OCI-LY3 (cell line): ENCODE measurements at regions not wholly inside any gene's neighbourhood (a gene's known extent, or its start where the extent isn't known, plus 50 kb on each side); places are given as distances from the start of the nearest gene placed in this dataset.
"Not testable (repeated sequence)": the region's sequence is repeated elsewhere in the genome, so short reads cannot be mapped to it uniquely, and the experiment has no call there.

Source experiments
- H2AFZ ChIP-seq: fragments of 200-600, 300-600 bp; shearing (Covaris generic); 2 replicates; pipeline ENCODE4 v1.6.0; 2014; ENCODE audit warnings: antibody characterized with exemption, low read depth, low read length
- H3K27ac ChIP-seq: fragments of 200-600, 300-600 bp; sonication (generic); 2 replicates; pipeline ENCODE4 v1.5.1; 2014; ENCODE audit warnings: mild to moderate bottlenecking, low read length, moderate library complexity, mixed read lengths
- H3K27me3 ChIP-seq: fragments of 200-600, 300-600 bp; sonication (generic); 2 replicates; pipeline ENCODE4 v1.6.1; 2014; ENCODE audit warnings: low read depth, low read length, mixed read lengths
- H3K36me3 ChIP-seq: fragments of 200-600, 300-600 bp; sonication (generic); replicated peaks from 2 replicates; pipeline ENCODE3; 2014; ENCODE audit warnings: low read depth, low read length, mixed read lengths
- H3K4me1 ChIP-seq: fragments of 300-600, 200-600 bp; sonication (generic); 2 replicates; pipeline ENCODE4 v1.6.1; 2014; ENCODE audit warnings: low read length, mixed read lengths
- H3K4me2 ChIP-seq: fragments of 200-600, 300-600 bp; sonication (generic); 2 replicates; pipeline ENCODE4 v1.6.1; 2014; ENCODE audit warnings: low read length, mixed read lengths
- H3K4me3 ChIP-seq: fragments of 300-600, 200-600 bp; sonication (generic); 2 replicates; pipeline ENCODE4 v1.5.1; 2014; ENCODE audit warnings: antibody characterized with exemption, mild to moderate bottlenecking, low read length, moderate library complexity
- H3K79me2 ChIP-seq: fragments of 300-600, 200-600 bp; shearing (Covaris generic); 2 replicates; pipeline ENCODE4 v1.6.1; 2014; ENCODE audit warnings: mild to moderate bottlenecking, low read length, mixed read lengths
- H3K9ac ChIP-seq: fragments of 300-600, 200-600 bp; shearing (Covaris generic); 2 replicates; pipeline ENCODE4 v1.6.0; 2014; ENCODE audit warnings: mild to moderate bottlenecking, low read length, moderate library complexity
- H3K9me3 ChIP-seq: fragments of 200-600, 300-600 bp; shearing (Covaris generic); 2 replicates; pipeline ENCODE4 v1.6.1; 2014; ENCODE audit warnings: low read length, mixed read lengths; ENCODE audit not compliant: insufficient read depth
- H4K20me1 ChIP-seq: fragments of 200-600, 300-600 bp; sonication (generic); 2 replicates; pipeline ENCODE4 v1.6.1; 2016; ENCODE audit warnings: low read length, mixed read lengths; ENCODE audit not compliant: insufficient read depth
- CTCF ChIP-seq: fragments of 200-600, 300-600 bp; sonication (generic); IDR thresholded peaks from 2 replicates; pipeline ENCODE4 v1.5.1; 2014; ENCODE audit warnings: antibody characterized with exemption, low read length, low read depth
- EZH2phosphoT487 ChIP-seq: fragments of 200-600 bp; shearing (Covaris generic); IDR thresholded peaks from 2 replicates; pipeline ENCODE4 v1.6.1; 2018; ENCODE audit warnings: antibody characterized with exemption, mixed run types, low read depth

- Histone ChIP-seq H2AFZ (no peak overlapping the region), H3K36me3 (no peaks in the 10 kb centered on the region), H3K4me3 (no peak overlapping the region), H3K4me2 (no peak overlapping the region), H3K27me3 (0 out of 2 replicates have a peak, but pooled peaks cover 3% of the 10 kb centered on the region), H3K4me1 (no peaks in the 10 kb centered on the region), H4K20me1 (no peaks in the 10 kb centered on the region), H3K27ac (no peak overlapping the region), H3K9me3 (no peaks in the 10 kb centered on the region), H3K79me2 (no peaks in the 10 kb centered on the region), H3K9ac (no peak overlapping the region)
- TF ChIP-seq CTCF (no peak), EZH2phosphoT487 (no peak)
Observed at GRCh38 chr9:26504057-26504456, 388.5 kb downstream of the CAAP1 start.

- Histone ChIP-seq H2AFZ (no peak overlapping the region), H3K9ac (no peak overlapping the region), H3K9me3 (no peaks in the 10 kb centered on the region), H3K27me3 (0 out of 2 replicates have a peak, but pooled peaks cover 3% of the 10 kb centered on the region), H3K36me3 (no peaks in the 10 kb centered on the region), H3K27ac (no peak overlapping the region), H4K20me1 (no peaks in the 10 kb centered on the region), H3K79me2 (no peaks in the 10 kb centered on the region), H3K4me3 (no peak overlapping the region), H3K4me2 (no peak overlapping the region), H3K4me1 (no peaks in the 10 kb centered on the region)
- no peak for TF ChIP-seq EZH2phosphoT487
- no peak for TF ChIP-seq CTCF
Observed at GRCh38 chr9:26502311-26502710, 390.3 kb downstream of the CAAP1 start.

GRCh38 chr9:26500471-26500870 is 392.1 kb downstream of the CAAP1 start:
- Histone ChIP-seq H3K36me3 (no peaks in the 10 kb centered on the region), H3K4me2 (no peak overlapping the region), H3K9me3 (no peaks in the 10 kb centered on the region), H3K27me3 (0 out of 2 replicates have a peak, but pooled peaks cover under 1% of the 10 kb centered on the region), H4K20me1 (no peaks in the 10 kb centered on the region), H3K4me3 (no peak overlapping the region), H3K27ac (no peak overlapping the region), H3K9ac (no peak overlapping the region), H3K79me2 (no peaks in the 10 kb centered on the region), H3K4me1 (no peaks in the 10 kb centered on the region), H2AFZ (no peak overlapping the region)
- no peak for TF ChIP-seq CTCF

- H3K36me3 ChIP-seq, H3K9me3 ChIP-seq, H3K4me1 ChIP-seq, H3K9ac ChIP-seq, H3K27ac ChIP-seq, H2AFZ ChIP-seq, H3K4me3 ChIP-seq, H3K27me3 ChIP-seq, H3K79me2 ChIP-seq, H3K4me2 ChIP-seq, H4K20me1 ChIP-seq: not testable (repeated sequence)
Observed at GRCh38 chr9:26492608-26493521, 399.7 kb downstream of the CAAP1 start.

- H2AFZ ChIP-seq, H3K36me3 ChIP-seq, H3K9me3 ChIP-seq, H3K79me2 ChIP-seq, H3K27me3 ChIP-seq, H3K9ac ChIP-seq, H3K4me2 ChIP-seq, H4K20me1 ChIP-seq, H3K4me3 ChIP-seq, H3K4me1 ChIP-seq, H3K27ac ChIP-seq: not testable (repeated sequence)
Observed at GRCh38 chr9:26491922-26492607, 400.5 kb downstream of the CAAP1 start.
